NCI-H226 (cell line): ENCODE measurements at regions not wholly inside any gene's neighbourhood (a gene's known extent, or its start where the extent isn't known, plus 50 kb on each side); places are given as distances from the start of the nearest gene placed in this dataset.
A peak's percentile ranks its signal among the peaks of the same experiment; 100 is the strongest.
"Not testable (repeated sequence)": the region's sequence is repeated elsewhere in the genome, so short reads cannot be mapped to it uniquely, and the experiment has no call there.

Experiments
- DNase-seq: peaks from one replicate; pipeline ENCODE4 v3.0.0-alpha.2; 2015

GRCh38 chr4:33625748-33626147 is 2618.6 kb downstream of the ARAP2 start:
- DNase-seq, result peak; percentile 3

GRCh38 chr4:33626221-33626620 is 2618.1 kb downstream of the ARAP2 start:
- no peak for DNase-seq

GRCh38 chr4:33628296-33628695 is 2616.0 kb downstream of the ARAP2 start:
- DNase-seq, result no peak

- no peak for DNase-seq
Observed at GRCh38 chr4:33649015-33649414, 2595.3 kb downstream of the ARAP2 start.

GRCh38 chr4:33649471-33649870 is 2594.8 kb downstream of the ARAP2 start:
- DNase-seq, result no peak

- DNase-seq, result no peak
Observed at GRCh38 chr4:33650036-33650435, 2594.3 kb downstream of the ARAP2 start.

DNA sequence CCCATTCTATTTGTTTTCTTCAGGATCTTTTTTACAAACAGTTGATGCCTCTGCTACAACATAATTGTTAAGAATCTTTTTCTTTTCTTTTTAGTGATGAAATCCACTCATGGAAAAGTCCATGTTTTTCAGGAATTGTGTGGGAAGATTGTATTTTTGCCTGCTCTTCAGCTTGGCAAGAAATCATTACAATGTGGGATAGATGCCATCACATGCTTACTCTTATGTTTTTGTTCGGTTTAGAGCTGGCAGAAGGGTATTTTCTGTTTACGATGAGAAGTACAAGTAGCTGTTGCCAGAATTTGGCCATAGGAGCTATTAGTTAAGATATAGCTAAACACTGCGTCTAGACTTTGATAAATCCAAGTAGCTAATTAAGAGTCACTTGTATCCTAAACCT is 2585.3 kb downstream of the ARAP2 start:
- no peak for DNase-seq

- DNase-seq, result no peak
Observed at GRCh38 chr4:33661636-33662035, 2582.7 kb downstream of the ARAP2 start.

DNA sequence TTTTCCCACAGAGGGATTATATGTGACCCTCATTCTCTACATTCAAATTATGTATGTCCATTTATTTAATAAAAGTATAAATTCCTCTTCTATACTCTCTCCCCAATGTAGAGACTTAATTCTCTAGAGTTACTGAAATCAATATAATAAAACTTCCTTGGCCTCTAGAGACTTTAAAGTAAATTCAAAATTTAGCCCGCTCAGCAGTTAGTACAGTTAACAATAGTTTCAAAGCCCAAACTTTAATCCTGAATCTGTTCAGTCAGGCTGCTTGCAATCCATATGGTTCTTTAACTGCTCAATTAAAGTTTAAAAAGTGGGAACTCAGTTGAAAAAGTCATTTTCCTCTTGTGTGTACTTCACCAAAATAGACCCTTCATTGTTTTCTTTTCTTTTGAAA is 2558.4 kb downstream of the ARAP2 start:
- DNase-seq, result no peak

DNA sequence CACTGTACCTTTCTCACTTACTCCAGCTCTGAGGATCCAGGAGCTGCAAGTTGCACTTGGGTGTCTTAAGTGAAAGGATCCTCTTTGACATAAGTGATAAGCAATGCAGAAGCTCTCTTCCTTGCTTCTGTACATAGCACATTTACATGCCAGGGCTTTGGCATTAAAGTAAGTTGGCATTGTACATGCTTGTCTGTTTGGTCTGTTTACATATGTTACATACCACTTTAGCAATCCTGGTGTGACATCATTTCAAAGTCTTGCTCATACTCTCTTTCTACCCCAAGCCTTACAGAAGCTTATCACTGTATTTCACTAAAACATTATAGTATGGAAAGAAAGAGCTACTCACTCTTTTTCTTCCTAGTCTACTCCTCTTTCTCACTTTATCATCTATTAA is 2548.3 kb downstream of the ARAP2 start:
- peak; percentile 58 for DNase-seq

- peak; percentile 41 for DNase-seq
Observed at GRCh38 chr4:33696586-33696985, 2547.7 kb downstream of the ARAP2 start.

GRCh38 chr4:33709247-33709646 is 2535.1 kb downstream of the ARAP2 start:
- peak; percentile 83 for DNase-seq

GRCh38 chr4:33711826-33712225 is 2532.5 kb downstream of the ARAP2 start:
- DNase-seq, result no peak

- no peak for DNase-seq
Observed at GRCh38 chr4:33714971-33715370, 2529.3 kb downstream of the ARAP2 start.

GRCh38 chr4:33715841-33716395 is 2528.4 kb downstream of the ARAP2 start:
- DNase-seq, result peak; percentile 86

DNA sequence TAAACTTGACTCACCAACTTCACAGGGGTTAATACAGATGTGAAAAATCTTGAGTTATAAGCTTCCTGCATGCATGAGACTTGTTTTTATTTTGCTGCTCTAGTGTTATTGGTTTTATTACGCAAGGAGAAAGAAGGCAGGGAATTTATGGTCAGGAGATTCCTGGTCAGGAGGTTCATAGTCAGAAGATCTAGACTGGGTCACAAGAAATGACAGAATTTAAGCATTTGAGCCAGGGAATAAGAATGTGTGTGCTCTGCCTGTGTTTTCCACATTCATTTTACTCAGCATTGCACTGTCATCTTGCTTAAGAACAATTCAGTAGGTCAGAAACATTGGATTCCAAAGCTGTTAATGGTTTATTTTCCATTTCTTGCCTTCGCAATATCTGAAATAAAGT is 2522.1 kb downstream of the ARAP2 start:
- DNase-seq, result no peak

GRCh38 chr4:33722800-33723516 is 2521.4 kb downstream of the ARAP2 start:
- DNase-seq, result no peak

DNA sequence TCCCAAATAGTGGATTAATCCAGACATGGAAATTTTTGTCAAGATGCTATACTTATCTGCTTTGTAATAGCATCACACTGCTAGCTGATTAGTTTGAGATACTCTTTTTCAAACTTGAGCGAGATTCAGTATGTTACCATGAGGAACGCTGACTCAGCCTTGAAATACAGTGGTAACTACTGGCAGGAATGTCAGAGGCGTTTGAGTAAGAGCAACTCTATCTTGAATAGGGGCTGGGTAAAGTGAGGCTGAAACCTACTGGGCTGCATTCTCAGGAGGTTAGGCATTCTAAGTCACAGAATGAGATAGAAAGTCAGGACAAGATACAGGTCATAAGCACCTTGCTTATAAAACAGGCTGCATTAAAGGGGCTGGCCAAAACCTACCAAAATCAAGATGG is 2519.6 kb downstream of the ARAP2 start:
- peak; percentile 16 for DNase-seq

DNA sequence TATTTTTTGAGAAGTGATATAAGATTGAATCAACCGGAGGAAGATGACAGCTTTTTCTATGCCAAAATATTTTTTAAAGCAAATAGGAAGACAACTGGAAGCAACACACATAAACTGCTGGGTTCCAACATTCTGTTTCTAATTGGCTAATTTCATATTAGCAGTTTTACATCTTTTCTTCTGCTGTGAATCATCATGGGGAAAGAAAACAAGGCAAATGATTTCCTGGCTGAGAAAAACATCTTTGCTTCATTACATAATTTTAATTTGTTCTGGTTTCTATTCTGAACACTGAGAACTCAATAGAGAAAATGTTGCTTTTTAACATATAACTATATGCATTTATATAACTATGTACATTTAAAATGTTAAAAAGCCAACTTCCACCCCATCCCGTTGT is 2518.5 kb downstream of the ARAP2 start:
- no peak for DNase-seq

GRCh38 chr4:33737726-33738125 is 2506.6 kb downstream of the ARAP2 start:
- no peak for DNase-seq

DNA sequence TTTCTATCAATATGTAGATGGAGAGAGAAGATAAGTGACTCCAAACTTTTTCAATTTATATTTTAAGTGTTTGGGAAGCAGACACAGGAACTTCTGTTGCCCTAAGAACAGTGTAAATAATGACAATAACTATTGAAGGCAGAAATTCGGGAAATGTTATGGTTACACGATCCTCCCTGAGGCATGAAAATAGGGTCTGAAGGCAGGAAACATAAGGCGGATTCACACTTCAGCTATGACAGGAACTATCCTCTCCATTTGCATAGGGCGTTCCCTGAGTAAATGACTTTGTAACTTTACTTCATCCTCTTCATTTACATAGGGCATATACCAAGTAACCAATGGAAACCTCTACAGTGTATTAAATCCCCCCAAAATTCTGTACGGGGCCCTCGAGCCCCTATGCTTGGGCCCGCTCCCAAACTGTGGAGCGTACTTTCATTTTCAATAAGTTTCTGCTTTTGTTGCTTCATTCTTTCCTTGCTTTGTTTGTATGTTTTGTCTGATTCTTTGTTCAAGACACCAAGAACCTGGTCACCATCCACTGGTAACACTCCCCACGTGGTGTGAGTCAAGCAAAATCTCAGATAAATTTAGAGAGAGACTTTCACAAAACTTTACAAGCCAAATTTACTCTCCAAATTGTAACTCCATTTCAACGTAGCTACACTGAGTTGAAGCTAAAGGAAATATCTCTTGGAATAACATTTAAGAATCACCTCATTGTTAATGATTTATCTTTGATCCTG is 2504.3 kb downstream of the ARAP2 start:
- no peak for DNase-seq

DNA sequence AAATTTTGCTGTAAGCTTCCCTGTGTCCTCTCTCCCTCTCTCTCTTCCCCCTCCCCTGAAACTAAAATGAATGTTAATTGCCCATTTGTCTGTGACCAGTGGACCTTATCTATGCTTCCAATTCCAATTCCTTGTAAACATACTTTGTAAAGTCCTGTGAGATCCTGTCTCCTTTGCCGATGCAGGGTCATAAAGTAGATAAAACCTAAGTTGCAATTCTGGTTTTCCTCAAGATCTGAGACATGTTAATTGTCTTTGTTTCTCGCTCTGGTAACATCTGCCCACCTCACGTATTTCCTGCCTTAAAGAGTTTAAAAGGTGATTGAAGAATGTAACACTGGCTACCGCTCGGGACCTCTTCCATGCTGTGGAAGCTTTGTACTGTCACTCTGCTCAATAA is 2503.4 kb downstream of the ARAP2 start:
- DNase-seq, result not testable (repeated sequence)

DNA sequence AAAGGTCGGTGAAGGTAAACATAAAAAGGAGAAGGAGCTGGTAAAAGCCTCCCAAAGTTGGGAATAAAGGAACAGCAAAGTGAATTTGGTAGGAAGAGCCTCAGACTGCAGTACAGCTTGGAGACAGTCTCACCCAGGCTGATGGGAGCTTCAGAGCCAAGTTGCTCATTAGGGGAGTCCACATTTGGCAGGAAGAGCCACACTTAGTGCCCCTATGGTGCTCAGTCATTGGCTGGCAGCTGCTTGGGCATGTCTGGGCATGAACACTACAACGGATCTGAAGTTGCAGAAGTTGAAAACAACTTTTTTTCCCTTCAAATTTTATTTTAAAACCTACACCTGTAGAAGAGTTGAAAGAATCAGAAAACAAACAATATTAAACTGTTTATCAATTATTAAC is 2497.3 kb downstream of the ARAP2 start:
- DNase-seq, result no peak

DNA sequence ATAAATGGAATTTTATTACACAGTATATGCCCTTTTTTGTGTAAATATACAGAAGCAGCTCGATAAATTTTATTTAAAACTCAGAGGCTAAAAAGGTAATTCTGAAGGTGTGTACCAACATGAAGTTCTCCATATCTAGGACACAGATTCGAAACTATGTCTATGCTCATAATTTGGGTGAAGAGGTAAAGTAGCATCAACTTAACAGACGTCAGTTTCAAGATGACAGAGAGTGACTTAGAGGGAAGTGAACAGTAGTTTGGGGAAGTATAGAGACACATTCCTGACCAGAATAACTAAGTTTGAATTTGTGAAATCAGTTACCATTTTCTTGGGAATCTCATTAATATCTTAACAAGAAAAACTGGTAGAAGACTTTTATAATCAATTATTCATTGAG is 2493.3 kb downstream of the ARAP2 start:
- DNase-seq, result no peak
